ENCODE measurements at regions not wholly inside any gene's neighbourhood (a gene's known extent, or its start where the extent isn't known, plus 50 kb on each side); places are given as distances from the start of the nearest gene placed in this dataset.

GRCh38 chr22:46070803-46071450 lies 79.4 kb upstream of the PPARA start:
- H3K4me1 Mint-ChIP-seq, result peaks cover 41% of the 10 kb centered on the region
- H3K4me3 Mint-ChIP-seq, result no peak overlapping the region
- no peak for TF ChIP-seq CTCF (IDR thresholded peaks at IDR 0.05; ENCODE audit: unreplicated experiment in 3 of 3)
- H3K27me3 Mint-ChIP-seq (ENCODE audit: low read depth), result peaks cover 40% of the 10 kb centered on the region
- H3K27ac Mint-ChIP-seq, result peak overlapping the region in 1 of 3 experiments; percentile 92
- no peaks in the 10 kb centered on the region for H3K36me3 Mint-ChIP-seq (ENCODE audit: low read depth)
- H3K9me3 Mint-ChIP-seq, result no peaks in the 10 kb centered on the region

GRCh38 chr22:46071451-46072109 lies 78.7 kb upstream of the PPARA start:
- Mint-ChIP-seq H3K27me3 (ENCODE audit: low read depth) (peaks cover 34% of the 10 kb centered on the region), H3K4me1 (peaks cover 47% of the 10 kb centered on the region), H3K27ac (peak overlapping the region; percentile 80 to 99 (median 92)), H3K36me3 (ENCODE audit: low read depth) (no peaks in the 10 kb centered on the region), H3K9me3 (no peaks in the 10 kb centered on the region), H3K4me3 (peak overlapping the region; percentile 86 to 99 (median 96))
- no peak for TF ChIP-seq CTCF (IDR thresholded peaks at IDR 0.05; ENCODE audit: unreplicated experiment in 3 of 3)

- Mint-ChIP-seq H3K27ac (peak overlapping the region; percentile 69 to 97 (median 96)), H3K4me3 (peak overlapping the region; percentile 83 to 99 (median 96)), H3K27me3 (ENCODE audit: low read depth) (peaks cover 27% of the 10 kb centered on the region), H3K9me3 (no peaks in the 10 kb centered on the region), H3K4me1 (peaks cover 55% of the 10 kb centered on the region), H3K36me3 (ENCODE audit: low read depth) (no peaks in the 10 kb centered on the region)
- TF ChIP-seq CTCF (IDR thresholded peaks at IDR 0.05; ENCODE audit: unreplicated experiment in 3 of 3), result no peak
Measured at GRCh38 chr22:46072110-46072881, 78.0 kb upstream of the PPARA start.

GRCh38 chr22:46072981-46073682 lies 77.2 kb upstream of the PPARA start:
- Mint-ChIP-seq H3K27me3 (ENCODE audit: low read depth) (peaks cover 23% of the 10 kb centered on the region), H3K36me3 (ENCODE audit: low read depth) (no peaks in the 10 kb centered on the region), H3K27ac (peak overlapping the region; percentile 74 to 97 (median 96)), H3K9me3 (no peaks in the 10 kb centered on the region), H3K4me1 (peaks cover 61% of the 10 kb centered on the region), H3K4me3 (peak overlapping the region; percentile 83 to 99 (median 96))
- no peak for TF ChIP-seq CTCF (IDR thresholded peaks at IDR 0.05; ENCODE audit: unreplicated experiment in 3 of 3)

GRCh38 chr22:46073683-46074504 lies 76.4 kb upstream of the PPARA start:
- Mint-ChIP-seq H3K4me1 (peaks cover 57% of the 10 kb centered on the region), H3K27ac (peak overlapping the region in 2 of 3 experiments; percentile 86 to 96), H3K9me3 (no peaks in the 10 kb centered on the region), H3K27me3 (ENCODE audit: low read depth) (peaks cover 19% of the 10 kb centered on the region), H3K36me3 (ENCODE audit: low read depth) (no peaks in the 10 kb centered on the region), H3K4me3 (peak overlapping the region; percentile 63 to 99 (median 96))
- no peak for TF ChIP-seq CTCF (IDR thresholded peaks at IDR 0.05; ENCODE audit: unreplicated experiment in 3 of 3)

Measured in nephron (organoid).